ENCODE measurements at regions not wholly inside any gene's neighbourhood (a gene's known extent, or its start where the extent isn't known, plus 50 kb on each side); places are given as distances from the start of the nearest gene placed in this dataset.
"Not testable (repeated sequence)": the region's sequence is repeated elsewhere in the genome, so short reads cannot be mapped to it uniquely, and the experiment has no call there.

DNA sequence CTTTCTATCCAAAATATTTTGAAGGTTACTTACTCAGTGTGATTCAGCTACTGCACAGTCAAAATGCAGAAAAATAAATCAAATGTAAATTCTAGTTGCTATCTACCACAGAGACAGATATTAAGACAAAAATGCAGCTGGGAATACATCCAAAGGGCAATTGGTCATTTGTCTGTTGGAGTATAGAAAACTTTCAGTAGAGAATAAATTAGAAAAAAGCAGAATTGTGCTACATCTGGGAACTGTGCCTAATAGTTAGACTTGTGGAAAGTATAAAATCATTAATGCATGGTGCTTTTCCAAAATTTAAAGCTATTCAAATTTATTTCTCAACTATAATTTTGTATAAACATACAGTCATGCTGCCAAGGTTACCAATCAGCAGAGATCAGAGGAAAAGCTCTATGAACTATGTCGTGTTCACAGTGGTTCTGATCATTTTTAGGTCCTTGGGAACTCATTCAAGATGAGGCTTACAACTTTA lies 1635.8 kb downstream of the PCDH9 start:
- no peak for DNase-seq

DNA sequence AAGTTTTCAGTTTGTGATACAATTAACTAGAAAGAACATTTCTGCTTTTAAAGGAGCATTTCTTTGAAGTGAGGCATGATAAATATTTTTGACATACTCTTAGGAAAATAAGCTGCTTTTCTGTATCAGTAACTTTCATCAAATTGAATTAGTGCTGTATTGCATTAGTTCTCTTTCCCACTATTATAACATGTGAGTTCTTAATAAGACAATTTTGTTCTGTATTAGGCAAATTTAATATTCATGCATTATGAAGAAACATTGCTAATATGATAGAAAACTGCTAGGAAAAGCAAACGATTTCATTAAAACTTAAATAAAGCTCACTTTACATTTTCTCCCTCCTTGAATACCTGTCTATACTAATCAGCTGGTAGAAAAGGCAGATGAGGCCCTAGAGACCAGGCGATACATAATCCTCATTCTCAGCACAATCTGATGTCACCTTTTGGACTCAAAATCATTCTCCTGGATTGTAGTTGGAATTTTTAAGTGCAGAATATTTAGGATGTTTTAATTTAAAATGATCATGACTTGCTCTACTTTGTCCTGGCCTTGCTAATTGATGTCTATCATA lies 1636.8 kb downstream of the PCDH9 start:
- no peak for DNase-seq

DNA sequence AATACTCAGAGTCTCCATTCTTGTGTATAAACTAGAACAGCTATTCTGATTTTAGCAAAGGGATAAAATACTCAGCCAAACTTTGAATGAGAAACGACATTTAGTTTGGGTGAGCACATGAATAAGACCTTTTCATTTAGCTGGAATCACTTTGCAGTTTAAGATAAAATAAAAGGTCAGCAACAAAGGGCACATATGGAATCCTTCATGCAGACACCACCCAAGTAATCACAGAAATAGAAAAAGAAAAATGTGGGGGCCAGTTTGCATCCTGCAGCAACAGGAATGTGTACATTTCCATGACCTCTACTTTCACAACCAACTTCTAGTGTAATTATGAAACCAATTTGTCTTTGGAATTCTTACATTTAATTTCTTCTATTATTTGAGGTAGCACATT lies 1637.4 kb downstream of the PCDH9 start:
- DNase-seq = no peak

DNA sequence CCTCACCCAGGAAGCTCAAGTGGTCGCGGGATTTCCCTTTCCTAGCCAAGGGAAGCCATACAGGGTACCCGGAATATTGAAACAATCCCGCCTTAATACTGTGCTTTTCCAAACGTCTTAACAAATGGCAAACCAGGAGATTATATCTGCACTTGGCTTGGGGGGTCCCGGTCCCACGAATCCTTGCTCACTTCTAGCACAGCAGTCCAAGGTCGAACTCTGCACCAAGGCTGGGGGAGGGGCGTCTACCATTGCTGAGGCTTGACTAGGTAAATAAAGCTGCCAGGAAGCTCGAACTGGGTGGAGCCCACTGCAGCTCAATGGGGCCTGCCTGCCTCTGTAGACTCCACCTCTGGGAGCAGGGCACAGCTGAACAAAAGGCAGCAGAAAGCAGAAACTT lies 1644.8 kb downstream of the PCDH9 start:
- DNase-seq = no peak

DNA sequence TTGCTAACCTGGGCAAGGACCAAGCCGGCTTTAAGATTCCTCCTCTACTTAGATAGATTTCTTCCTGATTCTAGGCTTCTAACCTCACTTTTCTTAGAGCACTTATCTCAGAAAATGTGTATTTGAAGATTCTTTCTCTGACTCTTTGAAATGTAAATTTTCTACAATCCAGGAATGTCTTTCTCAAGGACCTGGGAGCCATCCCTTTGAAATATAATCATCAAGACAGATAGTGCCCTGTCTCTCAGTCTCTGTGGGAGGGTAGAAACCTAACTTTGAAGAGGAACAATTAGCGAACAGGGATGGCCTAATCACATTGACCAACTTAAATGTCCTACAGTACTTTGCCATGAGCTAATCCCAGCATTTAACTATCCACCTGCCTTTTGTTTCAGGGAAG lies 1646.0 kb downstream of the PCDH9 start:
- no peak for DNase-seq

DNA sequence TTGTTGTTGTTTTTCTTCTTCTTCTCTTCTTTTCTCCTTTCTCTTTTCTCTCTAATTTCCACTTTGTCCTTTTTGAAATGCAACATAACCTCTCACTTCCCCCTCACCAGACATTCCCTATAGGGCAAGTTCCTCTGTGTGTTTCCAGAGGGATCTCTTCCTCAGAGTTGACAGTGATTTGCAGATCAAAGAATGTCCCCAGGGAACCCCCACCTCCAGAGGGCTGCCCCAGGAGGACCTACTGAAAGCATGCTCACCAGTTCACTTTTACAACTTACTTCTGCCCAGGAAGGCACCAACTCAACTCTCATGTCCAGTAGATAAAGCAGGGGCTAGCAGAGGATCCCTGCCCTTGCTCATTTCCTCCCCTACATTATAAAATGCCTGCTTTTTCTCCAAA lies 1648.0 kb downstream of the PCDH9 start:
- no peak for DNase-seq

DNA sequence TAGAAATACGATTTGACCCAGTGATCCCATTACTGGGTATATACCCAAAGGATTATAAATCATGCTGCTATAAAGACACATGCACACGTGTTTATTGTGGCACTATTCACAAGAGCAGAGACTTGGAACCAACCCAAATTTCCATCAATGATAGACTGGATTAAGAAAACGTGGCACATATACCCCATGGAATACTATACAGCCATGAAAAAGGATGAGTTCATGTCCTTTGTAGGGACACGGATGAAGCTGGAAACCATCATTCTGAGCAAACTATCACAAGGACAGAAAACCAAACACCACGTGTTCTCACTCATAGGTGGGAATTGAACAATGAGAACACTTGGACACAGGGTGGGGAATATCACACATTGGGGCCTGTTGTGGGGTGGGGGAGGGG lies 1665.6 kb downstream of the PCDH9 start:
- not testable (repeated sequence) for DNase-seq

DNA sequence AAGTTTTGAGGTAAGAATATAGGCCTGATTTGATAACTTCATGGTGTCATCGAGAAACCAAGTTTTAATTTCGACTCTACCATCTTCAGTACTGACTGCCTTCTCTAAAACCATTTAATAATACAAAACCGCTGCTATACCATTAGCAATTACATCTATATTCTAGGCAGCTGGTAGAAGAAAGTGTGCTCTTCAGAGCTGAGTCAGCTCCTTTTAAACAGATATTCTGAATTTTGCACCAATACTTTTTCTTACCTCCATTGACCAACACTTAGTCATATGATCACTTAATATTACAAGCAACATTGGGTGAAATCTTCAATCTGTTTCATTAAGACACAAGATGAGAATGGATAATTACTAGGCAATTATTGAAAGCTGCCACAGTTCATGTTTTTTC lies 1667.8 kb downstream of the PCDH9 start:
- DNase-seq = no peak

DNA sequence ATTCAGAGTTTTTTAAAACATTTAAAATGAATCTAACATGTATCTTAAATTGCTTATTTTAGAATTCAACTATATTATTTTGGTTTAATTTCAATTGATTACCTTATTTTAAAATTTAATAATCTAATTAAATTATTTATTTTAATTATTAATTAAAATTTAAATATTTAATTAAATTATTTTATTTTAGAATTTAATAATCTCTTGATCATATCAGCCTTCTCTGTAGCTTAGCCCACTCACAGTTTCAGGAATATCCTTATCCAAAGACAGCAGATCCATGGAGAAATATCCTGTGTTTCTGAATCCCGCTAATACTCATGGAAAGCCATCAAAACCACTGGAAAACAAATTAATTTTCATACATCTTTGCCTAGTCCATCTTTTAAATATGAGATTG lies 1669.2 kb downstream of the PCDH9 start:
- no peak for DNase-seq

DNA sequence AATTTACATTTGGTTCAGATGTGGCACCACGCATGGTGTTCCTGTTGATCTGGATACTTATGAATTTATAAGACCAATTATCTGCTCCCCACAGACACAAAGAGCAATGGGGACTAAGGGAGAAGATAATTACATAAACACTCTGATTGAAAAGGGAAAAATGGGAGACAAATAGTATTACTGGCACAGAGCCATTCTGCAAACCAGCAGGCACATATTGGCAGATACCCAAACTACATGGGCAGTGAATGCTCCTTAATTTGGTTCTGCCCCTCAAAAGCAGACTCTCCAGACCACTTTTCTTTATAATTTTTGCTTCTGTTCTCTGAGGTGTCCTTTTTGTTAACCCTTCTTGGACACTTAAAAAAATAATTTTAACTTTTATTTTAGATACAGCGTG lies 1674.2 kb downstream of the PCDH9 start:
- no peak for DNase-seq

DNA sequence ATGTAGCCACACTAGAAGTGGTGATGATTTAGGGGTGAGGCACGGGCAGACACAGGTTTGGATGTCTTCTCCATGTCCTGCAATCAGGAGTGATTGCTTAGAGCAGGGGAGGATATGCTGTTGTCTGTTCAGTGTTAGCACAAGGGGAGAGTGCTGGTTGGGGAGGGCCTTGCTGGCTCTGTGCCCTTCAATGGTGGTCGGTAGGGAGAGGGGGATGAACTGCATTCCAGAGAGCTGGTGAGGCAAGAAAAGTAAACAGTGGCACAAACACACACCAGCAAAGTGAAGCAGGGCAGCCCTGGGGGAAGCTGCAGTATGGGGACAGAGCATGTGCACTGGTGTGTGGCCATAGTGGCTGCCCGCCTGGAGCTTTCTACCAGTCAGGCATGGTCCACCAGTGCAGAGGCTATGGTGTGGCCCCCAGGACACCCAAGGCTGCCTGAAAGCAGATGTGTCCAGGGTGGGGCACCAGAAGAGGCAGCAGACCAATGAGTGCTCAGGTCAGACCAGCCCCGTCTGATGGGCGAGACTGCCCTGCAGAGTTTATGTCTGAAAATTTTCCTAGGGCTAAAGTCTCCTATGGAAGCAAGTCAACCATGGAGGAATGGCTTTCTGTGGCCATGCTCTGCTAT lies 1676.9 kb downstream of the PCDH9 start:
- DNase-seq = no peak

DNA sequence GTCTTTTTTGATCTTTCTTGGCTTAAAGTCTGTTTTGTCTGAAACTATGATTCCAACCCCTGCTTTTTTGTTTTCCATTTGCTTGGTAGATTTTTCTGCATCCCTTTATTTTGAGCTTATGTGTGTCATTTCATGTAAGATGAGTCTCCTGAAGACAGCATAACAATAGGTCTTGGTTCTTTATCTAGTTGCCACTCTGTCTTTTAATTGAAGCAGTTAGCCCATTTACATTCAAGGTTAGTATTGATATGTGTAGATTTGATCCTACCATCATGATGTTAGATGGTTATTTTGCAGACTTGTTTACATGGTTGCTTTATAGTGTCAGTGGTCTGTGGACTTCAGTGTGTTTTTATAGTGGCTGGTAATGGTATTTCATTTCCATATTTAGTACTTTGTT lies 1678.9 kb downstream of the PCDH9 start:
- no peak for DNase-seq

DNA sequence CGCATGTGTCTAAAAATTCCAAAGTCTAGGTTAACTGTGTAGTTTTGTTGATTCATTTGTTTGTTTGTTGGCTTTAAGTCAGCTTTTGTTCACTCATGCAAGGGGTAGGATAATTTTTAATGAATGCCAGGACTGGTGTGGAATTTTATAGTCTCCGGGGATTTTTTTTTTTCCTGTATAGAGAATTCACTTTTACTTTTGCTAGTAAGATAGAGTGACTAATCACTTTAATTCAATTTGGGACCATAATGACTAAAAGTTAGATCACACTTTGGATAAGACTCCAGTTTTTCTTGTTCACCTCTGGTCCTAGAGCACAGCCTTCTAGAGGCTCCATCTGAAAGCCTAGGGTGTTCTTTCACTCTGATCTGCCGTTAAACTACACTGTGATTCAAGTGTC lies 1690.0 kb downstream of the PCDH9 start:
- no peak for DNase-seq

DNA sequence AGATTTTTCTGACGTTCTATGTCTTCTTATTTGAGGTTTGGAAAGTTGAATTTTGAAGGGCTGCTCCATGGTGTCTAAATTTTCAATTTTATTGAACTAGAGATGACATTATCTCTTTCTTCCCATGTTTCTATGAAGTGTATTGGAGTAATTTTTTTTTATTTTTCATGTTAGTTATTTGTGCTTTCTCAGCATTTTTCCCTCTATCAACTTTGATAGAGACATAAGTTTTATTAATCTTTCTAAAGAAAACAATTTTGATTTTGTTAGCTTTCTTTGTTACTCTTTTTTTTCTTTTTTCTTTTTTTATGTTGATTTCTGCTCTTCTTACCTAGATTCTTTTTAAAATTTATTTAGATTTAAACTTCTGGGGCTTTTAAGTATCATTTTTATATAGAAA lies 1694.8 kb downstream of the PCDH9 start:
- no peak for DNase-seq

DNA sequence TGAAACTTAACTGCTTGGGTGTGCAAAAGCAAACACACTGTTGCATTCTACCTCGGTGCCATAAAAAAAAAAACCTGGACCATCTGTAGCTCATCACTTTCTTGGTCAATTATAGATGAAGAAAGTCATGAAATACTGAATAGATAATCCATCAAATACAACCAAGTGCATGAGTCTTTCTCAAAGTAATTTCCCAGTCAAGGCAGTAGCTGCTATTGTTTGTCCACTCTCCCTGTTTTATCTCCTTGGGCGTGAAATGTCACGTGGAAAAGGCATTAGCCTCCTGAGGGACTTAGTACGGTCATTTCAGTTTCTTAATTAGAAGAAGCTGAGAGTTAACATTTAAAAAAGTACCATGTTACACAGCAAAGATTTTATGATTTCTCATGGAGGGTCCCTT lies 1697.9 kb downstream of the PCDH9 start:
- DNase-seq = no peak

DNA sequence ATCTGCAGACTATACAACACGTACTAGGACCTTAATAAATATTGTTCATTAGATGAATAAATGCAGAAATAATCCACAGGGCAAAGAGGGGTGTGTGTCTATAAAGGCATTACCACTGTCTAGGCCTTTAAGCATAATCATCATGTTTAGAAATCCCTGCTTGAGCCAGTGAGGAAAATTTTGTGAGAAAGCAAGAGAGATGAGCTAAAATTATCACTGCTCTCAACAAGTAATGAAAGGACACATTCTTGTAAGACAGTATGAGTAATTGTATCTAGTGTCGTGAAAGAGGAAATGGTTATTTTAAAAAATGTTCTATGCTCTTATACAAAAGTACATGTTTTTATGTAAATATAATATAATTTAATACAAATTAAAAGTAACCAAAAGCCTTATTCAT lies 1699.4 kb downstream of the PCDH9 start:
- DNase-seq = no peak

DNA sequence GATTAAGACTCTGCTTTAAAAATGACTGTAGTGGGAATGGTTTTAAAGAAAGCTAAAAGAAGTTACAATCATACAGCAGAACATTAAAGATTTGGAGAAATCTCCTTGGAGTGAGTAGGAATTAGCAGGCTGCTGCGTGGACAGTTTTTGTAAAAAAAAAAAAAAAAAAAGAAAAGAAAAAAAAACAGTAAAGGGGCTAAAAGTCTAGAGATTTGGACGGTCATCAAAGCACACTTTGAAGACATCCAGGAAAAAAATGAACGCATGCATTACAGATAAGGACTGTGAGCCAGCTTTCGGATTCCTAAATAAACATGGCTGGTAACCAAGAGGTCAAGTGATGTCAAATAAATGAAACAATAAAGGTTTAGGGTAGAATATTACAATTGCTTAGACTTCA lies 1700.6 kb downstream of the PCDH9 start:
- no peak for DNase-seq

DNA sequence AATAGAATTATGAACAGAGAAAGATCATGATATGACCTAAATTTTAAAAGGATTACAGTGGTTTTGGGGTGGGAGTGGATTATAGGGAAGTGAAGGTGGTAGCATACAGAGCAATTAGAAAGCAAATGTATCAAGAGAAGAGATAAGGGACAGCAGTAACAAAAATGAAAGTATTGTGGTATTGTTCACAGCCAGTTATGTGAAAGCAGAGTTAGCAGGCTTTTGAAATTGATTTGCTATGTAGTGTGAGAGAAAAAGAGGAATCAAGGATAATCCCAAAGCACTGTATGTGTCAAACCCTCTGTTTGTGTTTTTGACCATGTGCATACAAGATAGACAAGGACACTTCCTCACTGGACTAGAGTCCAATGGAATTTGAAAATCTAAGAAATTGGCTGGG lies 1721.4 kb downstream of the PCDH9 start:
- DNase-seq = no peak

DNA sequence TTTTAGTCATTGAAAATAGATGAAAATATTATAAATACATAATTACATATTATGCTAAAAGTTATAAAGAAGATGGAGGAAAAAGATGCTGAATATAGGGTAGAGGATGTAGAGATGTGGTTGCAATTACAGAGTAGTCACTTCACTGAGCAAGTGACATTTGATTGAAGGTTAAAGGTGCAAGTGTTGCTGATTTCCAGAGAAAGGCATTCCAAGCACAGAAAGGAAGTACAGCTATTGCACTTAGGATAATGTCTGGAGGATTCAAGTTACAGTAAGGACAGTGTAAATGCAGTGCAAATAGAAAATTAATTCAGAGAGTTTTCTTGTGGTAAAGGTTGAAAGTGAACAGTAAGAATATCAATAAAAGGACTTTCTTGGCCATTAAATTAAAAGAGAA lies 1721.8 kb downstream of the PCDH9 start:
- DNase-seq = no peak

DNA sequence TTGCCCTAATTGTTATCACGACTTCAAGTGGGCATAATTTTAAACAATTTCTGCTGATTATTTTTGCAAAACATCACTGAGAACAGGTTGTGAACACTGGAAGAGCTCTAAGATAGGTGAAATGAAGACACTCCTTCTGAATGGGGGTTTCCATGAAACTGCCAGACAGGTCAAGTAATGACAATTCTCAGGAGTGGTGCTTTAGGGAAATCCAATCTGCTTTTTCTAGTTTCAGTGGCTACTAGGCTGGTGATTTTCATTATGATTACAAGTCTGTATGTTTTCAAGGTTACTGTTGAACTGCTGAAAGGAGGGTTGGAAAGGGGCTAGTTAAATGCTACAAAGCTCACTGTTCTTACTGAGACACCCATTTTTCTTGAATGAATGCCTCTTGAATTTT lies 1724.2 kb downstream of the PCDH9 start:
- no peak for DNase-seq

DNA sequence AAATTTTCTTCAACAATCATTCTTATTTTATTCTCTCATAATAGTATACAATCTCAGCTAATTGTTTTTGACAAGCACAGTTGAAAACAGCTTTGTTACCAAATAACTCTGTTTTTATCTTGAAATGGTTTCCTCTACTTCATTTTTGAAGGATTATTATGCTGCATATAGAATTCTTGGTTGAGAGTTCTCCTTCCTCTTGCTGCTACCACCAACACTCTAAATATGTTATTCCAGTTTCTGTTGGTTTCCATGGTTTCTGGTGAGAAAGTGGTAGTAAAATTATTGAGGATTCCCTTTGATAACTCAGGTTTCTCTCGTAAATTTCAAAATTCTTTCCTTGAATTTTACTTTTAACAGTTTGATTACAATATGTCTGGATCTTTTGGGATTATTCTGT lies 1725.9 kb downstream of the PCDH9 start:
- no peak for DNase-seq

DNA sequence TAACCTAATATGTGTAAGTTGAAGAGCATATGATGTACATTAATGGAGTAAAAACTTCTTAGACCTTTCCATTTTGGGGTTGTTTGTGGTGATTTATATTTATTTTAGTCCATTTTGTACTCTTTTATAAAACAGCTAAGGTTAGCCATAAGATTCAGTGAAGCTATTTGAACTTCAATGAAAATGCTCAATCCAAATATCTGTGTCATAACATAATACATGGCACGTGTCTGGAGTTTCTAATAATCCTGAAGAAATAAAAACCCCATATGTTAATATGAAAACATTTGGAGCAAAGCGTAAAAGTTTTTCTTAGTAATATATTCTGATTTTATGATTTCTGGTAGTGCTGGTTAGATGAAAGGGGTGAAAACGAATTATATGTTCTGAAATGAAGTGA lies 1729.7 kb downstream of the PCDH9 start:
- no peak for DNase-seq

DNA sequence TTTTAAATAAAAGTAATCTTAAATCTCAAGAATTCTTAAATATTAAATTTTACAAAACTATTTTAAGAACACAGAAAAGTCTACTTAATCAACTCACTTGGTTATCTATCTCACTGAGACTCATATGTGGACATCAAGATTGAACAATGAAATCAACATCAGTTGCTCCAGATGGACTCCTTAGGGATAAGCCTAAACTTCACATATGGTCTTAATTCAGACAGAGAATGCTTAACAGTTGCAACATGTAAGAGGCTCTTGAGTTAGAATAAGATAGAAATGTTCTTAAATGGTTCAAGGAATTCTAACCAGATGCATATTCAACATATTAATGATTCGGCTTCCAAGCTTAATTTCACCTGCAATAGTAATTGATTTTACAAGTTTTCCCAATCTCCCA lies 1730.9 kb downstream of the PCDH9 start:
- DNase-seq = no peak

DNA sequence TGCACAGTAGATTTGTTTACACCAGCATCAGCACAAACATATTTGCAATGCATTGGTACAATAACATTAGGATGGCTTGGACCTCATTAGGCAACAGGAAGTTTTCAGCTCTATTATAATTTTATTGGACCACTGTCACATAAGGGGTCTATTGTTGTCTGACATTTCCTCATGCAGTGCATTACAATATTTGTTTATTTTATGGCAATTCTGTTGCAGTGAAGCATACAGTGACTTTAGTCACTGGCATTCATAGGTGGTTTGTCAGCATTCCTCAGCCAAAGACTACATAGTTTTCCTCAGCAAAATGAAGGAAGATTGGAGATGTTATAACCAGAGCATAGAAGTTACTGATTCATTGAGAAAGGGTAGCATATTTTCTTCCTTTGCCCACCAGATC lies 1732.9 kb downstream of the PCDH9 start:
- DNase-seq = no peak

DNA sequence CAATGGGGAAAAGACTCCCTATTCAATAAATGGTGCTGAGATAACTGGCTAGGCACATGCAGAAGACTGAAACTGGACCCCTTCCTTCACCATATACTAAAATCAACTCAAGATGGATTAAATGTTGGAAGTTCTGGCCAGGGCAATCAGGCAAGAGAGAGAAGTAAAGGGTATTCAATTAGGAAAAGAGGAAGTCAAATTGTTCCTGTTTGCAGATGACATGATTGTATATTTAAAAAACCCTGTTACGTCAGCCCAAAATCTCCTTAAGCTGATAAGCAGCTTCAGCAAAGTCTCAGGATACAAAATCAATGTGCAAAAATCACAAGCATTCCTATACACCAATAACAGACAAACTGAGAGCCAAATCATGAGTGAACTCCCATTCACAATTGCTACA lies 1739.4 kb downstream of the PCDH9 start:
- not testable (repeated sequence) for DNase-seq

Measured in T-helper 1 cell (primary cell).